BJ (cell line): ENCODE measurements at regions not wholly inside any gene's neighbourhood (a gene's known extent, or its start where the extent isn't known, plus 50 kb on each side); places are given as distances from the start of the nearest gene placed in this dataset.

ENCODE experiments used
- CTCF ChIA-PET: fragments of 350-600 bp; formaldehyde crosslinking; extraction: SDS; loops from one replicate; lab custom pipeline; 2021; ENCODE audit warnings: antibody characterized with exemption, inconsistent platforms; lab: Yijun Ruan, JAX
- POLR2A ChIA-PET: fragments of 300-600 bp; sonication (Branson Sonifier 250); formaldehyde crosslinking; extraction: SDS; loops from one replicate; lab custom pipeline; 2021; ENCODE audit warnings: antibody characterized with exemption; lab: Charles Lee
- DNase-seq: peaks from one replicate; pipeline ENCODE4 v3.0.0-alpha.2; 2011; ENCODE audit warnings: low read depth
- H3K27me3 ChIP-seq: 2 replicates; pipeline ENCODE4 v1.6.0; 2011; ENCODE audit warnings: low read length; ENCODE audit not compliant: control insufficient read depth, insufficient read depth
- H3K36me3 ChIP-seq: 2 replicates; pipeline ENCODE4 v1.5.1; 2011; ENCODE audit warnings: low read length; ENCODE audit not compliant: control insufficient read depth, insufficient read depth
- H3K4me3 ChIP-seq: 2 replicates; pipeline ENCODE4 v1.5.1; 2011; ENCODE audit warnings: low read depth, mild to moderate bottlenecking, control low read depth, low read length
- CTCF ChIP-seq: IDR thresholded peaks from 2 replicates; pipeline ENCODE4 v1.5.1; 2011; ENCODE audit warnings: low read depth, mild to moderate bottlenecking, control low read depth, inconsistent platforms, low read length, moderate library complexity; ENCODE audit not compliant: insufficient read depth

DNA sequence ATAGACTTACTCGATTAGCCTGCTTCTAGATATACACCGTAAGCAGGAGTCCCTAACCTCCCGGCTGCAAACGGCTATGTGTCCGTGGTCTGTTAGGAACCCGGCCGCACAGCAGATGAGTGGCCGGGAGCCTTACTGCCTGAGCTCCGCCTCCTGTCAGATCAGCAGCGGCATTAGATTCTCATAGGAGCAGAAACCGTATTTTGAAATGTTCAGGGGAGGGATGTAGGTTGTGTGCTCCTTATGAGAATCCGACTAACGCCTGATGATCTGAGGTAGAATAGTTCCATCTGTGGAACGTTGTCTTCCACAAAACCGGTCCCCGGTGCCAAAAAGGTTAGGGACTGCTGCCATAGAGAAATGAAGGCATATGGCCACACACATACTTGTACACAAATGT, 1491.9 kb downstream of the SLITRK5 start:
- ChIA-PET CTCF (no interaction called here), POLR2A (no interaction called here)
- H3K4me3 ChIP-seq: no peak overlapping the region
- no peaks in the 10 kb centered on the region for H3K27me3 ChIP-seq
- no peak for DNase-seq
- H3K36me3 ChIP-seq: no peaks in the 10 kb centered on the region
- no peak for TF ChIP-seq CTCF

- Histone ChIP-seq H3K4me3 (no peak overlapping the region), H3K27me3 (no peaks in the 10 kb centered on the region), H3K36me3 (no peaks in the 10 kb centered on the region)
- TF ChIP-seq CTCF: no peak
- ChIA-PET POLR2A (no interaction called here), CTCF (interaction anchor here (0.6 kb wide), 1 partner anchor 142 kb away, joined by 4 read pairs; no protein-coding TSS in a partner anchor)
- DNase-seq: no peak
Observed at GRCh38 chr13:89165685-89166084, 1494.5 kb downstream of the SLITRK5 start.

- Histone ChIP-seq H3K4me3 (no peak overlapping the region), H3K36me3 (no peaks in the 10 kb centered on the region), H3K27me3 (no peaks in the 10 kb centered on the region)
- CTCF ChIA-PET: no interaction called here
- no peak for DNase-seq
- POLR2A ChIA-PET: no interaction called here
- TF ChIP-seq CTCF: no peak
Observed at GRCh38 chr13:89169951-89170350, 1498.8 kb downstream of the SLITRK5 start.

DNA sequence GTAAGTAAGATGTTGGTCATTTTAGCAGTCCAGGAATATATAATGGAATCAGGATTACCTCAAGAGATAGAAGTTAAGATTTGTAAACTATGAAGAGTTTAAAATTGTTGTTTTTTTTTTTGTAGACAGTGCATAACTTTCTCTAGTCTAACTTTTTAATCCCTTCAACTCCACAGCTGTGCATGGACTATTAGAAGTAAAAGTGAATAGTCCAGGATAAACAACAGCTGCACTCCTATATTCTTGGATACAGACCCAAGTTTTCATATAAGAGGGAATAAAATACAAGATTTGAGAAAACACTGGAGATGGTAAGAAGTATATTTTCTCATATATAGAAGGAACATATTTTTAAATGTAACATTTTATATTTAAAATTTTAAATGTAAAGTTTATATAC, 1509.9 kb downstream of the SLITRK5 start:
- Histone ChIP-seq H3K27me3 (no peaks in the 10 kb centered on the region), H3K4me3 (no peak overlapping the region), H3K36me3 (no peaks in the 10 kb centered on the region)
- ChIA-PET CTCF (no interaction called here), POLR2A (no interaction called here)
- DNase-seq: no peak
- TF ChIP-seq CTCF: no peak

GRCh38 chr13:89199138-89199537, 1528.0 kb downstream of the SLITRK5 start:
- no peak for DNase-seq
- H3K4me3 ChIP-seq: no peak overlapping the region
- no peaks in the 10 kb centered on the region for H3K36me3 ChIP-seq
- ChIA-PET POLR2A (no interaction called here), CTCF (no interaction called here)
- no peak for TF ChIP-seq CTCF
- no peaks in the 10 kb centered on the region for H3K27me3 ChIP-seq
